ENCODE measurements at regions not wholly inside any gene's neighbourhood (a gene's known extent, or its start where the extent isn't known, plus 50 kb on each side); places are given as distances from the start of the nearest gene placed in this dataset.

DNA sequence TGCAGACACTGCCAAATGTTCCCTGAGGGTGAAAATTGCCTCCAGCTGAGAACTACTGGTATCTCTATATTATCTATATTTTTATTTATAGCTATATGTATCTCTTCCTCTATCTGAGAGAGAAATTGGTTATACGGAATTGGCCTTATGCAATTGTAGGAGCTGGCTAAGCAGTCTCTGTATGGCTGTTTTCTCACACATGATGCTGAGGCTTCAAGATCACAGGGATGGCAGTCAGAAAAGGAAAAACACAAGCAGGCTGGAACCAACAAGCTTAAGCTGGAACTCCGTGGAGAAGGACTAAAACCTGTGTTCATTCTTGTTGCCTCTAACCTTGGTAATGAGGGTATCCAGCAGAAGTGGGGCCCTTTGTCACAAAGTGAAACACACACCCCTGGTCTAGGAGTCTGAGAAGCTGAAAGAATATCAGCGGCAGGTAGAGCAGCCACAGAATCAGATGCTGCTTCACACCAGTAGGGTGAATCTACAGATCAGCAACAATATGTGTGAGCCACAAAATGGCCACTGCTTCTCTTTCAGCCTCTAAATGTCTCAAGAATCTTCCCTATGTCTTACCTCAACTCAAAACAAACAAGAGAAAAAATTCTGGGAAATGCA lies 166.5 kb upstream of the PPP1R2C start:
- DNase-seq (ENCODE audit: low read depth in 2 of 3, low spot score in 1 of 3), result no peak

DNA sequence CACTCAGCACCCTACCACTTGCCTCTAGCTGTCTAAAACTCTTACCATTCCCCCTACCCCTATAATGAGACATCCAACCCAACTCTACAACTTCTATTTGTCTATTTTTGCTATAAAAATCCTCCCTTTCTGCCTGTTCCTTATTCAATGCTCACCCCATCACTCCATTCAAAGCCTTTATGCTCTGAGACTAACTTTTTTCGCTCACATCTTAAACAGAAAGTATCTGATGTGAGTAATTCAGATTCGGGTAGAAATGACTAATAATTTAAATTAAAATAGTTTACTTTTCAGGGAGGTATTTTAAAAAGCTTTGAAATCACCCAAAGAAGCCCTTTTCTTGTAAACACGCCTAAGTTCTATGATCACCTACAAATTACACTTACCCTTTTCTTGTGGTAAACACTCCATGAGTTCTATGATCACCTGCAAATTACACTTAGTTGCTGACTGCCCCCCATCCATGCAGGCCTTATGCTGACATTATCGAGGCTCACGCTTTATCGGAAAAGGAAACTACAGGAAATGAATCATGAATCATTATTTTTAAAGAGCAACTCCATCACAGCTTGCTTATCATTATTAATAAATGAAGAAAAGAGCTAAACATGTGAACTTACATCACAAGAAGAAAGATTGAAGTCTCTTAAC lies 168.7 kb upstream of the PPP1R2C start:
- DNase-seq (ENCODE audit: low read depth in 2 of 3, low spot score in 1 of 3), result no peak

DNA sequence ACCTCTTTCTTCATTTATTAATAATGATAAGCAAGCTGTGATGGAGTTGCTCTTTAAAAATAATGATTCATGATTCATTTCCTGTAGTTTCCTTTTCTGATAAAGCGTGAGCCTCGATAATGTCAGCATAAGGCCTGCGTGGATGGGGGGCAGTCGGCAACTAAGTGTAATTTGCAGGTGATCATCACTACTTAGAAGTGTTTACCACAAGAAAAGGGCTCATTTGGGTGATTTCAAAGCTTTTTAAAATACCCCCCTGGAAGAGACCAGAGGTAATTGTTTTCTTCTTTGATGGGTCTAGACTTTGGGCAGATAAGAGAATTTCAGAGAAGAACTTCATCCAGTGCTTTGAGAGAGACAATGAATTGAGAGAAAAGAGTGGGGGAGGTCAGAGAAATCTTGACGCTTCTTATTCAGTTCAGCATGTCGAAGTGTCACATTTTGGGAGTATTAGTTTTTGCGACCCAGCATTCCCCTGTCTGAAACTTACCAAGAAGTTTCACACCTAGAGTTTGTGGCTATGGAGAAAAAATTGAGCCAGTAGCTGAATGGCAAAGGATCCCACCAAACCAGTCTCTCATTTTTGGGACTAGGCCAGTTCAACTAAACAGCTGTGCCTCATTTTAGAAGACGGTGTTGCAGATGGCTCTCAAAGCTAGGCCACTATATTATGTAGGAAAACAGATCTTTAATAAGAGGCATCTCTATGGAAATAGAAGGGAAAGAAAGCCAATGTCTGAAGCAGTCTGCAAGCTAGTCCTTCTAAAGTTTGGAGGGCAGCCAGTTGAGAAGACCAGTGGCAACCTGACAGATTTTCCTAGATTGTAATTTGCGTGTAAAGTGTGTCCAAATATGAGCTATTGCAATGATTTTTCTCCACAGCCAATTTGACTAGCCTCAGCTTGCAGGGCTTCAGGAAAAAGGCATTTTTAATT lies 171.0 kb upstream of the PPP1R2C start:
- no peak for DNase-seq (ENCODE audit: low read depth in 2 of 3, low spot score in 1 of 3)

DNA sequence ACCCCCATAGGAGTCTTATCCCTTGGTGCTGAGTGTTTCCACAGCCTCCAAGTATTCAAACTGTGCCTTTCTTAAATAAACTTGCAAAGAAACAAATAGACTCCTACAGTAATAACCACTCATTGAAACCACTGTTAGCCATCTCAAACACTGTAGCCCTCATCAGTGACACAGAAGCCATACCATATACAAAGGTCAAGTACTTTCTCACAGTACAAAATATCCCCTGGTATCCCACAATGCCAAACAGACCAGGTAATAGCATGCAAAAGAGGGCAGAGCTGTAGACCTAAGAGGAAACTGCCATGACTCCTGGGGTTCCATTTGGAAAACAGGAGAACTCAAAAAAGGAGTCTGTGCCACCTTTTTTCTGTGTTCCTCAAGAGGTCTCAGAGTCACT lies 173.8 kb upstream of the PPP1R2C start:
- DNase-seq (ENCODE audit: low read depth in 2 of 3, low spot score in 1 of 3), result no peak

DNA sequence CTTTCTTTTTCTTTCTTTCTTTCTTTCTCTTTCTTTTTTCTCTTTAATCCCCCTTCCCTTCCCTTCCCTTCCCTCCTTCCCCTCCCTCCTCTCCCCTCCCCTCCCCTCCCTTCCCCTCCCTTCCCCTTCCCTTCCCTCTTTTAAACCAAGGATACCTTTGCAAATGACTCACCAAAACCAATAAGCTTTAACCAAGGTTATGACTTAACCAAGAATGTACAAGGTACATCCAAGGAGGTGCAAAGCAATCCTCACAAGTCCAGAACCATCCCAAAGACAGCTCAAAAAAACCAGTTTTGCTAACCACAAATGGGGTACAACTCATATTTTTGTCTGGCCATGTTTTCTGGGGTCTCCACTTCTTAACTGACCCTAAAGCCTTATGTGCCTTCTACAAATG lies 174.7 kb upstream of the PPP1R2C start:
- DNase-seq (ENCODE audit: low read depth in 2 of 3, low spot score in 1 of 3), result no peak

DNA sequence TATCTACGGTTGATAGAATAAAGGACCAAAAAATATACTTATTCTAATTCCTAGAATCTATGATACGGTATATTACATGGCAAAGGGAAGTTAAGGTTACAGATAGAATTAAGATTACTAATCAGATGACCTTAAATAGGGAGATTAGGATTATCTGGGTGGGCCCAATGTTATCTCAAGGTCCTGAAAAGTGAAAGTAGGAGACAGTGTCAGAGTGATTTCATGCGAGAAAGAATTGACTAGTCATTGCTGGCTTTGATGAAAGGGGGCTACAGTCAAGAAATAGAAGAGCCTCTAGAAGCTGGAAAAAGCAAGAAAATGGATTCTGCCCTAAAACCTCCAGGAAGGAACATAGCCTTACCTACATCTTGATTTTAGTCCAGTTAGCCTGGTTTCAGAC lies 176.9 kb upstream of the PPP1R2C start:
- DNase-seq (ENCODE audit: low read depth in 2 of 3, low spot score in 1 of 3), result no peak

DNA sequence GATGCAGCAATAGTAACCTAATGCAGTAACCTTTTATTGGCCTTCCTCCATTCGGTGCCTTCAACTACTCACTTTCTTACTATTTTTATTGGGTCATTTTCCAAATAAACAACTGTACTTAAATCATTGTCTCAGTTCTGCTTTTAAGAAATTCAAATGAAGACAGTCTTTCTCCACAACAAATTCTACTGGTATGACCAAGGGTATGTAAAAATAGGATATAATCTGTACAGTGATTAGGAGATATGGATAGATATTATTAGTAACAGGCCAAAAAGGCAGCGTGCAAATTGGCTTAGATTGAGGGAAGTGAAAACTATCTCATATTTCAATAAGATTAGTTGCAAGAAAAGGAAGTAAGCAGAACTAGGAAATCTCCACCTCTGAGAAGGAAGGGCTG lies 177.4 kb upstream of the PPP1R2C start:
- no peak for DNase-seq (ENCODE audit: low read depth in 2 of 3, low spot score in 1 of 3)

DNA sequence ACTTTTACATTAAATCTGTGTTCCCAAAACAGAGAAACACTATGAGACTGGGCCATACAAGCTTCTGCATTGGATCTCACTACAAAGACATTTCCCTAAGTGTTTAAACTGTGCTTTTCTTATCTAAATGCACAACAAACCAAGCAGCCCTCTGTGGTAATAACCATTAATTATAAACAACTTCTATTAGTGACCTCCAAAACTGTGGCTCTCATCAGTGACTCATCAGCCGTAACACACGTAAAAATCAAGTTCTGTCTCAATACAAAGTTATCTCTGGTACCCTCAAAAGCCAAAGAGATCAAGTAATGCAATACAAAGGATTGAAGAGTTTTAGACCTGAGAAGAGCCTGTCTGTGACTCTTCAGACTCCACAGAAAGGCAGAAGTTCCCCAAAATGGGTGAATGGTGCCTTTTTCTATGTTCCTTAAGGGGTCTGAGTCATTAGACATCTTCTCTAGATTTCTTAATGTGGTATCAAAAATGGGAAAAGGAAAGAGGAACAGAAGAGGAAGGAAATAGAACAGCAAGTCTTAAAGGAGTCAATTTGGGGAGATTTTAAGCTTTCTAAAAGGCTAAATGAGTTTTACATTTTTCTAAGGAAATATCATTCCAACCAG lies 189.8 kb upstream of the PPP1R2C start:
- no peak for DNase-seq (ENCODE audit: low read depth in 2 of 3, low spot score in 1 of 3)

DNA sequence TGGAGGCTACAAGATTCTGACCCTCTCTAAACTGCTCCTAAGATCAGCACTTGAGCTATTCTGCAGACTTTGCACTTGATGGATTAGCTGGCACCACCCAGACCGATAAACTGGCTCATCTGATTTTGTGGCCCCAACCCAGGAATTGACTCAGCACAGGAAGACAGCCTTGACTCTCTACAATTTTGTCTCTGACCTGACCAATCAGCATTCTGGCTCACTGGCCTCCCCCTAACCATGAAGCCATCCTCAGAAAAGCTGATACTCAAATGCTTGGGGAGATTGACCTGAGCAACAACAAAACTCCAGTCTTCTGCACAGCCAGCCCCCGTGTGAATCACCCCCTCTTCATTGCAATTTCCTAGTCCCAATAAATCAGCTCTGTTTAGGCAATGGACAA lies 195.4 kb upstream of the PPP1R2C start:
- no peak for DNase-seq (ENCODE audit: low read depth in 2 of 3, low spot score in 1 of 3)

DNA sequence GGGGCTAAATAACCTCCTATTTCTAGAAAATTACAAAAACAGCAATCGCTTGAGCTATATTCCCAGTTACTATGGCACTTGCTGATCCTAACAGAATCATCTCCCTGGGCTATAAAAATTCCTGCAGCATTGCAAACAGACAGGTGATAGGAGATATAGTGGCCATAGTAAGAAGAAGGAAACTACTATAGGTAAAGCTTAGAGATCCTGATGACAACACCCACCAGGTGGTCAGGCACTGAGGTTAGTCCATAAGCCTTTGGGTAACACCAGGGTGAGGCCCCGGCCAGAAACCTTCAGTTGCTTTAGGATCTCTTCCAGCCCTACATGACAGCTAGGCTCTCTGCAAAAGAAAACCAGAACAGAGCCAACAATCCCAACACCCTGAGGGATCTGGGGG lies 197.9 kb upstream of the PPP1R2C start:
- no peak for DNase-seq (ENCODE audit: low read depth in 2 of 3, low spot score in 1 of 3)

DNA sequence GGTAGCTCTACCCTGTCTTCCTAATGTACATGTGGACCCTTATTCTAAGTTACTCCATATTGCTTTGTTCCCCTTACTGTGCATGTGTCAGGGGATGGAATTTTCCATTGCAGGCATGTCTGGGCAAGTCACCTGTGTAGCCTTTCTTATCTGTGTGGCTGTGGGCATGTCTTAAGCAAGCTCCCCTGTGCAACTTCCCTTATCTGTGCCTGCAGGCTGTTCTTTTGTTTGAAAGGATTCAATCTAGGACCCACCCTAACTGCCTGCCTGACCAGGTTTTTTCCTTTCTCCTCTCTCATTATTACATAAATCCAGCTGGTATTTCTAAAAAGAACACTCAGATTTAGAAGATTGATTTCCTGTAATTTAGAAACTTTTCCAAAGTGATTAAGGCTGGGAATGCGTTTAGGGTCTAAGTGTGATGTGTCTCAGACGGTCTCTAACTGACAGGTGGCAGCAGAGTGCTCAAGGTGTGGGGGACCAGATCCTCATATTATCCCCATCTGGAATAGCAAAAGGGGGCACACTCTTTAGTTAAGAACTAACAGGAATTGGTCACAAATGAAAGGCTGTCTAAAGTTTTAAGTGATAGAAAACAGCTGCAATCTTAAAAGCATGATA lies 198.9 kb upstream of the PPP1R2C start:
- no peak for DNase-seq (ENCODE audit: low read depth in 2 of 3, low spot score in 1 of 3)

DNA sequence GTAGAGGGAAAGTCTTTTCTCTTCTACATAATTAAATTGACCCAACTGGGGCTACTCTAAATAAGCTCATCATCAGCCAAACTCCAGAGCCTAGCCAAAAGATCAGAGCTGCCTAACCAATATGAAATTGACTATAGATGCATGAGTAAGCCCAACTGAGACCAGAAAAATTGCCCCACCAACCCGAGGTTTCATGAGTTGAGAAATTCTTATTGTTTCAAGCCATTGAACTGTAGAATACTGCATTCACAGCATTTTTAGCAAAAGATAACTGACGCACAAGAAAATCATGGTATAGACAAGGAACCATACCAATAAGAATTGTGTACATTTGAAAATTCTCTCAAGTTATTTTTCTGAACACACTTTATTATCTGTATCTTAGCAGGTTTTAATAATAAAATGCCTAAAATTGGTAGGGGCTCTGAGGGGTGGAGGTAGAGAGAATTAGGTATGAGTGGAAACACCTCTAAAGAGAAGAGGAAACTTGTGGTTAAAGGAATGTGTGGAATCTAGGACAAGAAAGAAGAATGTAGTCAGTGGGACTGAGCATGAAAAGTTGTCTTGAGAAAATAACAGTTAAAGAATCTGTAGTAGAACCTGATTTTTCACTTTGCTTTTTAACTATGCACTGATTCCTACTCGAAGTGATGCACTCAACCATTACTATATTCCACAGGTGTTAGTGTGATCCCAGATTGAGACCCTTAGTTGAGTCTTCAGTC lies 200.9 kb upstream of the PPP1R2C start:
- DNase-seq (ENCODE audit: low read depth in 2 of 3, low spot score in 1 of 3), result no peak

DNA sequence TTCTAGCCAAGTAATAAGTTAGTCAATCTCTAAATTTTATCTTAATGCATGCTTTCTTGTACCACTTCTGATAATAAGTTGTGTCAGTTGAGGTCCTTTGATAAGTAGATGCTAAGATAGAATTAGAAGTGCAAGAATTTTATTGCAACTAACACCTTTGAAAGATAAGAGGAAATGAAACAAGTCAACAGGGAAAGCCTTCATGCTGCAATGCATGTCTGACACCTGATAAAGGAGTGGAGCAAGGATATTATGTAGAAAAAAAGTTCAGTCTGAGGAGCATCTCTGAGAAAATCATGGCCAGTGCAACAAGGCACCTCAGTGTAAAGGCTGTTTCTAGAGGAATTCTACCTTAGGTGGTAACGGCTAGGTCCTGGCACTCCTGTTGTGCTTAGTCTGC lies 210.7 kb upstream of the PPP1R2C start:
- DNase-seq (ENCODE audit: low read depth in 2 of 3, low spot score in 1 of 3), result no peak

DNA sequence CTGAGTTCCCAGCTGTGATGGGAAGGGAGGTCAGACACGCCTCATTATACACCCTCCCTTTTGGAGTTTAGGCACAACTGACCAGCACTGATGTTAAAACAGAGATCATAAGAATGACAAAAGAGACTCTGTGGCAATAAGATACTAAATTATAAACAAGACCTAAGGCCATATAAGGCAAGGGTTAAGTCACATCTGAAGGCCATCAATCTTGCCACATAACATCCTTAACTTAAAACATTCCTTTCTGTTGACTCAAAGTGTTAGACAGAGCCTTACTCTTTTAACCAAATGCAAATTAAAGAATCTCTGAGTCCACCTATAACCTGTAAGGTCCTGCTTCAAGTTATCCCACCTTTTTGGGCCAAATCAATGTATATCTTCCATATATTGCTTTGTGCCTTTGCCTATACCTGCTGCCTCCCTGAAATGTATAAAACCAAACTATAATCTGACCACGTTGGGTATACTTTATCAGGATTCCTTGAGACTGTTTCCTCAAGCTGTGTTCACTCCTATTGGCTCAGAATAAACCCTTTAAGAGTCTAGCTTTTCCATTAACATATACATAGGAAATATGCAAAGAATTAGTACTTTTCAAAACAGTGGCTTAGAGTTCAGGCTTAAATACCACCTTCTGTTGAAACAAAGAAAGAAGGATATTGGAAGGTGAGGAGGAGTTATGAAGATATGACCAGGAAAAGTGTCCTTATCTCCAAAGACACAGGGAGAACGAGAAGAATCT lies 214.4 kb upstream of the PPP1R2C start:
- DNase-seq (ENCODE audit: low read depth in 2 of 3, low spot score in 1 of 3), result no peak

DNA sequence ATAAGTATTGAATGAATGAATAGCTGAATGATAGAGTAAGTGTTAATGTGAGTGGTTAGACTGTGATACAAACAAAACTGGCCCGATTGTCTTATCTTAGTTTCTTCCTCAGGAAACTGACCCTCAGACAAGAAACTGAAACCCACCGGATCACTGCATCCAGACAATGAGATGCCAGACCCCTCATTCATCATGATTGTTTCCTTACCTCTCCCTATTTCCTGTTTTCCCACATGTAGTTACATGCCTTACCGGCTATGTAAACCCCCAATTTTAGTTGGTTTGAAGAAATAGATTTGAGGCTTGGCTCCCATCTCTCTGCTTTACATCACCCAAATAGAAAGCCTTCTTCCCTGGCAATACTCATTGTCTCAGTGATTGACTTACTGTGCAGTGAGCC lies 218.9 kb upstream of the PPP1R2C start:
- DNase-seq (ENCODE audit: low read depth in 2 of 3, low spot score in 1 of 3), result no peak

DNA sequence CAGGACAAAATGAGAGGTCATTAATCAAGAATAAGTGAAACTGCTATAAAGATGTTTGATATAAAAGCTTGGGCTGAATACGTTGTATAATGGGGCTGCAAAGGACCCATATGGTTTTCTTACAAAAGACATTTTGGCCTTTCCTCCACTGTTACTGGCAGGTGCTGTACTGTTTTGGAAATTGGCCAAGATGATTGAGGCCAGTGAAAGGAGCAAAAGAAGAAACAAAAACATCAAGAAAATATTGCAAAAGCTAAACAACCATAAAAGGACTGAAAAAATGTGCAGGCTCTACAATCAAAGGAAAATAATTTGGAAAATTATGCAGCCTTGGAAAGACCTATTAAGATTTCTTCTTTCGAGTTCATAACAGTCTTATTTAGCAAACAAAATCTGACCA lies 222.2 kb upstream of the PPP1R2C start:
- DNase-seq (ENCODE audit: low read depth in 2 of 3, low spot score in 1 of 3), result no peak

DNA sequence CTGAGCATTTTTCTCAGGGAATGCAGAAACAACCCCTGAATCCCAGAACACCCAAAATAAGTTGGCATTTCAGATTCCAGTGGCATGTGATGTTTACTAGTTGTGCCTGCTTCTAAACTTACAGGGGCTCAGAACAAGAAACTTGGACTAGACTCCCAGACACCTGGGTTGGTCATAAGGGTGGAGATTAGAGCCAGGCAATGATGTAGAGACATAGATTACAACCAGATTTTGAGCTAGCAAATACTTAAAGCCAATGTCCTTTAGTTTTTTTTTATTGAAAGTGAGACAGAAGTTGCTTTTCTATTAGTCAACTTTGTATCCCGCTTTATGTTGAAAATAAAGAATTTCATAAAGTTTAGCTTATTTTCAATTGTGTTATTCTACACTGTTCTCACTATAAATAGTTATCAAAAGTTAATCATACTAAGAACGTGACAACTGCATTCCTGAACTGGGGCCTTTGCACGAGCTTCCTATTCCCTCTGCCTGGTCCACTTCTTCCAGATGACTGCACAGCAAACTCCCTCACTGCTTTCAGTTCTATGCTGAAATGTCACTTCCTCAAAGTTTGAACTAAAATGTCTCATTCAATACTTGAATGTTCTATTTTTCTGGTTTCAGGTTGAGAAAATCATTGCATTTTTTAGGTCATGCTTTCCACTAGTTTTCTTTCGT lies 224.7 kb upstream of the PPP1R2C start:
- DNase-seq (ENCODE audit: low read depth in 2 of 3, low spot score in 1 of 3), result no peak

DNA sequence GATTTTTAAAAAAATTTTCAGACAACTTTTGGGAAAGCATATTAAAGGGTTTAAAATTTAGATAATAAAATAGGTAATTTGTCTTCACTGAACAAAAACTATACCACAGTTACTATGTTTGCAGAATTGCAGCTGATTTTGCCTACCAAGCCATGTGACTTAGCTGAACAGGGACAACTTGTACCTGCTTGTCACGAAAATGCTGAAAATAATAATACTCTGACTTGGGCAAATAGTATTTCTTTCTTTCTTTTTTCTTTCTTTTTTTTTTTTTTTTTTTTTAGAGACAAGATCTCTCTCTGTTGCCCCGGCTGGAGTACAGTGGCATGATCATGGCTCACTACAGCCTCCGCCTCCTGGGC lies 225.2 kb upstream of the PPP1R2C start:
- DNase-seq (ENCODE audit: low read depth in 2 of 3, low spot score in 1 of 3), result no peak

DNA sequence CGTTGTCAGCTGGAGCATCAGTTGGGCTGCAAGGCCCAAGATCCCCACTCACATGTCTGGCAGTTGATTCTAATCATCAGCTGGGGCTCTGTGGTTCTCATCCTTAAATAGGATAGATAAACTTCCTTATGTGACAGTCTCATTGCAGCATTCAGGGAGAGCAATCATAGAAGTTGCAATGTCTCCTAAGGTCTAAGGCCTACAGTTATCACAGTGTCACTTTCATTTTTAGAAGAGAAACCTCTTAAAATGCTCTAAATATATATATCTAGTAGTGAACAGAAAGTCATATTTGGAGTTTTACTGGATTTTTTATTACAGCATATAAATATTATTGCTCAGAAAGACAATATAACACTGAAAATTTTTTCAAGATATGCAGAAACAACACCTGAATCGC lies 226.0 kb upstream of the PPP1R2C start:
- no peak for DNase-seq (ENCODE audit: low read depth in 2 of 3, low spot score in 1 of 3)

DNA sequence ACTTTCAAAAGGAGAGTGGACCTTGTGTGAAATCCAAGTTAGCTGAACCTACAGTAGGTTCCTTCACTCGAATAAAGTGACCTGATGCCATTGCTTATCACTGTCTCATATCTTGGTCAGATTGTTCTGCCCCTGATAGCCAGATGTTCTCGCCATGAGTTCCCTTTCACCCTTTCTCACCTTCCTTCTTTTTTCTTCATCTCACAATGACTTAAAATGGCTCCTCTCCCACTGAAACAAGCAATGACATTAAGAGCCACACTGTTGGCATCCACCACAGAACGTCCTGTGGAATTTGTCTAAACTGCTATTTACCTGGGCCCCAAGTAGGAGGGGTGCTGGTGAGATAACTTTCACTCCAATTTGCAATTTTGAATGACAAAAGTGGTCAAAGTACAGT lies 227.6 kb upstream of the PPP1R2C start:
- DNase-seq (ENCODE audit: low read depth in 2 of 3, low spot score in 1 of 3), result no peak
